Thoracic aorta (tissue), 2 donors: ENCODE measurements at regions not wholly inside any gene's neighbourhood (a gene's known extent, or its start where the extent isn't known, plus 50 kb on each side); places are given as distances from the start of the nearest gene placed in this dataset.
A peak's percentile ranks its signal among the peaks of the same experiment; 100 is the strongest.

Experiments
- ATAC-seq: fragments of 150-250 bp; one replicate; pipeline ENCODE4 v1.8.0; 2017; ENCODE audit warnings: low read depth; ENCODE audit not compliant: insufficient number of reproducible peaks, low FRiP score
- DNase-seq: peaks from one replicate; pipeline ENCODE4 v3.0.0-alpha.2; 2020; ENCODE audit warnings: low spot score
- H3K27ac ChIP-seq, 2 donors: fragments of 200-600 bp; sonication (generic); 1 replicate in 1 of 2; 2 replicates in 1 of 2; pipeline ENCODE4 v1.5.1; 2016; ENCODE audit warnings: mild to moderate bottlenecking in 2 of 2, moderate library complexity in 2 of 2
- H3K27me3 ChIP-seq: fragments of 200-600 bp; sonication (generic); replicated peaks from 2 replicates; pipeline ENCODE4 v1.6.0; 2016; ENCODE audit warnings: mild to moderate bottlenecking; ENCODE audit not compliant: insufficient read depth
- H3K36me3 ChIP-seq: fragments of 200-600 bp; sonication (generic); one replicate; pipeline ENCODE4 v1.5.1; 2016
- H3K4me1 ChIP-seq, 2 donors: fragments of 200-600 bp; sonication (generic); 1 replicate in 1 of 2; 2 replicates in 1 of 2; pipeline versions ENCODE4 v1.5.1 to v1.6.0; 2016; ENCODE audit warnings: low read depth in 2 of 2, mild to moderate bottlenecking in 1 of 2; ENCODE audit not compliant: control insufficient read depth in 1 of 2
- H3K4me3 ChIP-seq: fragments of 200-600 bp; sonication (generic); 2 replicates; pipeline ENCODE4 v1.5.1; 2016; ENCODE audit warnings: mild to moderate bottlenecking
- H3K9me3 ChIP-seq: fragments of 200-600 bp; sonication (generic); 2 replicates; pipeline ENCODE4 v1.5.1; 2016
- TF ChIP-seq, protein P1 (sequence below): fragments of 200-600 bp; sonication (generic); IDR thresholded peaks from one replicate; pipeline ENCODE4 v1.5.1; 2019; ENCODE audit warnings: antibody characterized with exemption

DNA sequence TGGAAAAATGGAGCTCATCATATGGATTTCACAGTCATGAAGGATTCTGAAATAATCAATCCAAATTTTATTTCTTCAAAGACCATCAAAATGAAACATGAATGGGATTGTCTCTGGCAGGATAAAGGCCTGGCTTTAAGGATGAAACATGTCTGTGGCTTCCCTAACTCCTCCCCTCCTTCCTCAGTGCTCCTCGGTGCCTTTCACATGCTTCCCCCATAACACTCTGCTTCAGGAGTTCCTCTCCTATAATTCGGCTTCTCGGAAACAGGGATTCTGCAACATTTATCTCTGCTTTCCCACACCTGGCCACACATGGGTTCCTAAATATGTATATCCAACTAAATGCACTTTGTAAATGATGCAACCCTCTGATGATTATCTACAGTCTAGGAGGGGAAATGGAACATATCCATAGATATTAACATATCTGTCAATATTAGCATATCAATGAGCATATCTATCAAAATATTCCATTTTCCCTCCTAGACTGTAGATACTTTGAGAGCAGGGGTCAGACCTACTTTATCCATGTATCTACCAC, 153.8 kb downstream of the PLPP3 start:
- Histone ChIP-seq H3K36me3 (no peaks in the 10 kb centered on the region), H3K4me1 (no peaks in the 10 kb centered on the region), H3K27ac (no peak overlapping the region), H3K27me3 (no peaks in the 10 kb centered on the region), H3K4me3 (no peak overlapping the region), H3K9me3 (no peaks in the 10 kb centered on the region)
- no peak for DNase-seq
- no peak for ATAC-seq
- TF ChIP-seq, protein P1, sequence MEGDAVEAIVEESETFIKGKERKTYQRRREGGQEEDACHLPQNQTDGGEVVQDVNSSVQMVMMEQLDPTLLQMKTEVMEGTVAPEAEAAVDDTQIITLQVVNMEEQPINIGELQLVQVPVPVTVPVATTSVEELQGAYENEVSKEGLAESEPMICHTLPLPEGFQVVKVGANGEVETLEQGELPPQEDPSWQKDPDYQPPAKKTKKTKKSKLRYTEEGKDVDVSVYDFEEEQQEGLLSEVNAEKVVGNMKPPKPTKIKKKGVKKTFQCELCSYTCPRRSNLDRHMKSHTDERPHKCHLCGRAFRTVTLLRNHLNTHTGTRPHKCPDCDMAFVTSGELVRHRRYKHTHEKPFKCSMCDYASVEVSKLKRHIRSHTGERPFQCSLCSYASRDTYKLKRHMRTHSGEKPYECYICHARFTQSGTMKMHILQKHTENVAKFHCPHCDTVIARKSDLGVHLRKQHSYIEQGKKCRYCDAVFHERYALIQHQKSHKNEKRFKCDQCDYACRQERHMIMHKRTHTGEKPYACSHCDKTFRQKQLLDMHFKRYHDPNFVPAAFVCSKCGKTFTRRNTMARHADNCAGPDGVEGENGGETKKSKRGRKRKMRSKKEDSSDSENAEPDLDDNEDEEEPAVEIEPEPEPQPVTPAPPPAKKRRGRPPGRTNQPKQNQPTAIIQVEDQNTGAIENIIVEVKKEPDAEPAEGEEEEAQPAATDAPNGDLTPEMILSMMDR: no peak

DNA sequence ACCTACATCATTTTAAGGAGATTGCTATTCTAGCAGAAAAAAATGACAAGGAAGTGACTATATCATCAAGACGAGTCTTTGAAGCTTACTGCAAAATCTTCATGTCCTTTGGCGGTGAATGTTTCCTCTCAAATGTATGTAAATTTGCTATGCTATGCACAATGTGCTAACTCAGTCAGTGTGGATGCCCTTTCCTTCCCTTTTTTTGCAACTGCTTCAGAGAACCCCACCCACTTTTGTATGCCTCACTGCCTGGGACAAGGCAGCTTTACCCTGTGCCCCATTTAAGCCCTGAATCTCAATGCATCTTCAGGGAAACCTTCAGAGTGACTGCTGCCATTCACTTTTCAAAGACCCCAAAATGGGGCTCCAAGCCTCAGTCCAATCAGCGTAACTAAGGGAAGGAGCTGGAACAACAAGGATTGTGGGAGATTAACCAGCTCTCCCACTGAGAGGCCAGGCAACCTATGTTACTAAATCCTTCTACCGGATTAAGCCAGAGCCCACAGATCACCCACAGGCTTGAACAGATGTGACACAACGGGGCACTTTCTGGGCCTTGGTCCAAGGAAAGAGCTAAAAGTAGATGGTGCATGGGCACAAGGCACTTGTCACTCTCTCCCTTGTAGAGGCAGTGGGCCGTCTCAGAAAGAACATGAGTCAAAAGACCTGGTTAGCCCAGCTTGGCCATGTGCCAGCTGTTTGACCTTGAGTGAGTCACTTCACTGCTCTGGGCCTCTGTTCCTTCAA, 154.4 kb downstream of the PLPP3 start:
- no peaks in the 10 kb centered on the region for H3K9me3 ChIP-seq
- TF ChIP-seq, protein P1: no peak
- ATAC-seq: peak; percentile 42
- H3K27ac ChIP-seq: no peak overlapping the region
- no peaks in the 10 kb centered on the region for H3K36me3 ChIP-seq
- H3K4me1 ChIP-seq: no peaks in the 10 kb centered on the region
- H3K4me3 ChIP-seq: no peak overlapping the region
- no peaks in the 10 kb centered on the region for H3K27me3 ChIP-seq
- peak; percentile 41 for DNase-seq

DNA sequence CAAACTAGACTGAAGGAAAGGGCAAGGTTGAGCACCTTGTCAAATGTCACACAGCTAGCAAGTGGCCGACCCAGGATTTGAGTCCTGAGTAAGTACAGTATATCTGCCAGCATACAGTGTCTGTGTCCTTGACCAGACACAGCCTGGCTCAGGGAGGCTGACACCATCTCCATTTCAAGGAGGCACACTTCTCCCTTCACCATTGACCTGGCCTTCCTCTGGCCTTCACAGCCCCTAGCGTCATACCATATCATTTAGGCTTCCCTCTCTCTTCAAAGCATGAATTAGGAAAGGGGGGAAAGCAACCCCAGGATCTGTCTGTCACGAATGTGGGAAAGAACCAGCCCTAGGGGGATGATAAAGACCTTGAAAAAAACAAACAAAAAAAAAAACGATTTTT, 155.6 kb downstream of the PLPP3 start:
- TF ChIP-seq, protein P1: no peak

DNA sequence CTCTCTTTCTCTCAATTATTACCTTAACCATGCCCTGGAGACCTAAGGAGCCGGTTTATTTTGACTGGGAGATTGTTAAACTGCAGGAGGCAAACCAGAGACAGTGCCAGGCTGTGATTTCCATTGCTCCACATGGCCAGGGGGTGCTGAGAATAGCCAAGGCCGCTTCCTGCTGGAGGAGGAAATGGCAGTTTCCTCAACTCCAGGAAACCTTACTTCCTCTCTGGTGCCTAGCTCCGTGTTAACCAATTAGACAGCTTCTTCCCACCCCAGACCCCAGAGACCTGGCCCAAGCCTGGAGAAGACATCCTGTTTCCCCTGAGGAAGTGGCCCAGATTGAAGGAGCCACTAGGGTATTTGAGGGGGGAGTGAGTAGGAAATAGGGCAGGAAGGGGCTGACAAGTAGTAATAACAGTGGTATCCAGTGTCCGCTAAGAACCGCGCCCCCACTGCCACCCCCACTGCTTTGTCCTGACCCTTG, 161.2 kb downstream of the PLPP3 start:
- Histone ChIP-seq H3K4me3 (no peak overlapping the region), H3K27ac (no peak overlapping the region), H3K4me1 (no peaks in the 10 kb centered on the region), H3K36me3 (no peaks in the 10 kb centered on the region), H3K27me3 (no peaks in the 10 kb centered on the region), H3K9me3 (no peaks in the 10 kb centered on the region)
- TF ChIP-seq, protein P1: no peak
- ATAC-seq: no peak
- no peak for DNase-seq

More for the DNA sequence above, 155.6 kb downstream of the PLPP3 start:
- Histone ChIP-seq H3K9me3 (no peaks in the 10 kb centered on the region), H3K4me3 (no peak overlapping the region), H3K27ac (no peak overlapping the region), H3K4me1 (no peaks in the 10 kb centered on the region), H3K36me3 (no peaks in the 10 kb centered on the region), H3K27me3 (no peaks in the 10 kb centered on the region)
- ATAC-seq: no peak
- DNase-seq: no peak

DNA sequence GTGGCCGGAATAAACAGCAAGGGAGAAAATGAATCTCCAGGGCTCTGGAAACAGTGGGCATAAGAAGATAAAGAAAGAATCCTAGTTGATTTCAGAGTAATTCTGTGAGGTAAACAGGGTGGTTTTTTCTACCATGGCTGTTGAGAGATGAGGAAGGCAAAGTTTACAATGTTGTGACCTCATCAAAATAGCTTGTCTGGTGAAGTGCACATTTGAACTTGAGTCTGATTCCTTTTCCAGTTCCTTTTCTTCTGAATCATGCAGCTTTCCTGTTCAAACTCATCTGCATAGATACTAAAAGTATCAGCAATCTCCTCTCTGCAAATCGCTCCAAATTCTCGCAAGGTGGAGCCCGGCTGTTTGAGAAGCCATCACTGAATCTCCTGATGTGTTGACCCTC, 161.7 kb downstream of the PLPP3 start:
- Histone ChIP-seq H3K4me3 (no peak overlapping the region), H3K27ac (no peak overlapping the region), H3K36me3 (no peaks in the 10 kb centered on the region), H3K27me3 (no peaks in the 10 kb centered on the region), H3K9me3 (no peaks in the 10 kb centered on the region), H3K4me1 (no peaks in the 10 kb centered on the region)
- DNase-seq: no peak
- TF ChIP-seq, protein P1: no peak
- ATAC-seq: no peak
